ENCODE measurements at regions not wholly inside any gene's neighbourhood (a gene's known extent, or its start where the extent isn't known, plus 50 kb on each side); places are given as distances from the start of the nearest gene placed in this dataset.

DNA sequence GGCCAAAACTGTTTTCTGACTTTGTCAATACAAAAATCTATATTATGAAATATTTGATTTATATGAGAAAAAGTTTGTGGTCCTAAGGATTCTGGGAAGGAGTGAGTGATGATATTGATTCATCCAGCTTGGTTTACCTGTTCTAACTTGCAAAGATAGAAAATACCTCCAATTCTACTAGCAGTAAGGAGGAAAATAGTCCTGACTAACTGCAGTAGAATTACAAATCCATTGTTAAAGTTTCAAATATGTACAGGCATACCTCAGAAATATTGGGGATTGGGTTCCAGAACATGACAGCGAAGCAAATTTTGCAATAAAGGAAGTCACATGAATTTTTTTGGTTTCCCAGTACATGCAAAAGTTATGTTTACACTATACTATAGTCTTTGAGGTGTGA, 158.8 kb upstream of the CYRIA start:
- Histone ChIP-seq H3K79me2 (replicated peaks; ENCODE audit: insufficient read depth) (no peaks in the 10 kb centered on the region), H4K20me1 (replicated peaks; ENCODE audit: insufficient read depth) (no peaks in the 10 kb centered on the region), H3K4me2 (no peak overlapping the region), H3K27me3 (ENCODE audit: insufficient read depth) (no peaks in the 10 kb centered on the region), H3K4me1 (ENCODE audit: insufficient read depth) (peaks cover 17% of the 10 kb centered on the region; the same call in 1 of the 2 replicates), H3K27ac (ENCODE audit: low read depth) (no peak overlapping the region), H3K36me3 (ENCODE audit: insufficient read depth) (no peaks in the 10 kb centered on the region), H3F3A (replicated peaks; ENCODE audit: low read depth) (no peaks in the 10 kb centered on the region), H2AFZ (no peak overlapping the region), H3K9me2 (ENCODE audit: insufficient read depth) (no peaks in the 10 kb centered on the region), H3K4me3 (no peak overlapping the region)
- DNase-seq (ENCODE audit: low spot score) (no peak), ATAC-seq (no peak)
- no peaks in the 10 kb centered on the region for H3K27me3 Mint-ChIP-seq (ENCODE audit: insufficient read depth, low read depth, poor library complexity)
- H3K4me1 Mint-ChIP-seq = peaks cover 13% of the 10 kb centered on the region; the same call in 2 of the 3 replicates
- H3K4me3 Mint-ChIP-seq = no peak overlapping the region
- H3K27ac Mint-ChIP-seq = no peak overlapping the region
- H3K9me3 Mint-ChIP-seq = no peaks in the 10 kb centered on the region
- H3K36me3 Mint-ChIP-seq (ENCODE audit: low read depth) = no peaks in the 10 kb centered on the region
- no peak for TF ChIP-seq EZH2 (IDR thresholded peaks at IDR 0.05; ENCODE audit: low read depth, unreplicated experiment)
- no peak for TF ChIP-seq ZNF114 (CRISPR knock-in tag; IDR thresholded peaks at IDR 0.05)
- TF ChIP-seq, protein P1, sequence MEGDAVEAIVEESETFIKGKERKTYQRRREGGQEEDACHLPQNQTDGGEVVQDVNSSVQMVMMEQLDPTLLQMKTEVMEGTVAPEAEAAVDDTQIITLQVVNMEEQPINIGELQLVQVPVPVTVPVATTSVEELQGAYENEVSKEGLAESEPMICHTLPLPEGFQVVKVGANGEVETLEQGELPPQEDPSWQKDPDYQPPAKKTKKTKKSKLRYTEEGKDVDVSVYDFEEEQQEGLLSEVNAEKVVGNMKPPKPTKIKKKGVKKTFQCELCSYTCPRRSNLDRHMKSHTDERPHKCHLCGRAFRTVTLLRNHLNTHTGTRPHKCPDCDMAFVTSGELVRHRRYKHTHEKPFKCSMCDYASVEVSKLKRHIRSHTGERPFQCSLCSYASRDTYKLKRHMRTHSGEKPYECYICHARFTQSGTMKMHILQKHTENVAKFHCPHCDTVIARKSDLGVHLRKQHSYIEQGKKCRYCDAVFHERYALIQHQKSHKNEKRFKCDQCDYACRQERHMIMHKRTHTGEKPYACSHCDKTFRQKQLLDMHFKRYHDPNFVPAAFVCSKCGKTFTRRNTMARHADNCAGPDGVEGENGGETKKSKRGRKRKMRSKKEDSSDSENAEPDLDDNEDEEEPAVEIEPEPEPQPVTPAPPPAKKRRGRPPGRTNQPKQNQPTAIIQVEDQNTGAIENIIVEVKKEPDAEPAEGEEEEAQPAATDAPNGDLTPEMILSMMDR (conservative IDR thresholded peaks at IDR 0.05; ENCODE audit: low read depth in 2 of 2) = no peak
- TF ChIP-seq EZH2phosphoT487 (IDR thresholded peaks at IDR 0.05; ENCODE audit: unreplicated experiment) = no peak
- no peak for TF ChIP-seq STAT1 (IDR thresholded peaks at IDR 0.05; ENCODE audit: unreplicated experiment)
- no peak for TF ChIP-seq ZNF331 (CRISPR knock-in tag; IDR thresholded peaks at IDR 0.05; ENCODE audit: low read depth)
- TF ChIP-seq, protein P2, sequence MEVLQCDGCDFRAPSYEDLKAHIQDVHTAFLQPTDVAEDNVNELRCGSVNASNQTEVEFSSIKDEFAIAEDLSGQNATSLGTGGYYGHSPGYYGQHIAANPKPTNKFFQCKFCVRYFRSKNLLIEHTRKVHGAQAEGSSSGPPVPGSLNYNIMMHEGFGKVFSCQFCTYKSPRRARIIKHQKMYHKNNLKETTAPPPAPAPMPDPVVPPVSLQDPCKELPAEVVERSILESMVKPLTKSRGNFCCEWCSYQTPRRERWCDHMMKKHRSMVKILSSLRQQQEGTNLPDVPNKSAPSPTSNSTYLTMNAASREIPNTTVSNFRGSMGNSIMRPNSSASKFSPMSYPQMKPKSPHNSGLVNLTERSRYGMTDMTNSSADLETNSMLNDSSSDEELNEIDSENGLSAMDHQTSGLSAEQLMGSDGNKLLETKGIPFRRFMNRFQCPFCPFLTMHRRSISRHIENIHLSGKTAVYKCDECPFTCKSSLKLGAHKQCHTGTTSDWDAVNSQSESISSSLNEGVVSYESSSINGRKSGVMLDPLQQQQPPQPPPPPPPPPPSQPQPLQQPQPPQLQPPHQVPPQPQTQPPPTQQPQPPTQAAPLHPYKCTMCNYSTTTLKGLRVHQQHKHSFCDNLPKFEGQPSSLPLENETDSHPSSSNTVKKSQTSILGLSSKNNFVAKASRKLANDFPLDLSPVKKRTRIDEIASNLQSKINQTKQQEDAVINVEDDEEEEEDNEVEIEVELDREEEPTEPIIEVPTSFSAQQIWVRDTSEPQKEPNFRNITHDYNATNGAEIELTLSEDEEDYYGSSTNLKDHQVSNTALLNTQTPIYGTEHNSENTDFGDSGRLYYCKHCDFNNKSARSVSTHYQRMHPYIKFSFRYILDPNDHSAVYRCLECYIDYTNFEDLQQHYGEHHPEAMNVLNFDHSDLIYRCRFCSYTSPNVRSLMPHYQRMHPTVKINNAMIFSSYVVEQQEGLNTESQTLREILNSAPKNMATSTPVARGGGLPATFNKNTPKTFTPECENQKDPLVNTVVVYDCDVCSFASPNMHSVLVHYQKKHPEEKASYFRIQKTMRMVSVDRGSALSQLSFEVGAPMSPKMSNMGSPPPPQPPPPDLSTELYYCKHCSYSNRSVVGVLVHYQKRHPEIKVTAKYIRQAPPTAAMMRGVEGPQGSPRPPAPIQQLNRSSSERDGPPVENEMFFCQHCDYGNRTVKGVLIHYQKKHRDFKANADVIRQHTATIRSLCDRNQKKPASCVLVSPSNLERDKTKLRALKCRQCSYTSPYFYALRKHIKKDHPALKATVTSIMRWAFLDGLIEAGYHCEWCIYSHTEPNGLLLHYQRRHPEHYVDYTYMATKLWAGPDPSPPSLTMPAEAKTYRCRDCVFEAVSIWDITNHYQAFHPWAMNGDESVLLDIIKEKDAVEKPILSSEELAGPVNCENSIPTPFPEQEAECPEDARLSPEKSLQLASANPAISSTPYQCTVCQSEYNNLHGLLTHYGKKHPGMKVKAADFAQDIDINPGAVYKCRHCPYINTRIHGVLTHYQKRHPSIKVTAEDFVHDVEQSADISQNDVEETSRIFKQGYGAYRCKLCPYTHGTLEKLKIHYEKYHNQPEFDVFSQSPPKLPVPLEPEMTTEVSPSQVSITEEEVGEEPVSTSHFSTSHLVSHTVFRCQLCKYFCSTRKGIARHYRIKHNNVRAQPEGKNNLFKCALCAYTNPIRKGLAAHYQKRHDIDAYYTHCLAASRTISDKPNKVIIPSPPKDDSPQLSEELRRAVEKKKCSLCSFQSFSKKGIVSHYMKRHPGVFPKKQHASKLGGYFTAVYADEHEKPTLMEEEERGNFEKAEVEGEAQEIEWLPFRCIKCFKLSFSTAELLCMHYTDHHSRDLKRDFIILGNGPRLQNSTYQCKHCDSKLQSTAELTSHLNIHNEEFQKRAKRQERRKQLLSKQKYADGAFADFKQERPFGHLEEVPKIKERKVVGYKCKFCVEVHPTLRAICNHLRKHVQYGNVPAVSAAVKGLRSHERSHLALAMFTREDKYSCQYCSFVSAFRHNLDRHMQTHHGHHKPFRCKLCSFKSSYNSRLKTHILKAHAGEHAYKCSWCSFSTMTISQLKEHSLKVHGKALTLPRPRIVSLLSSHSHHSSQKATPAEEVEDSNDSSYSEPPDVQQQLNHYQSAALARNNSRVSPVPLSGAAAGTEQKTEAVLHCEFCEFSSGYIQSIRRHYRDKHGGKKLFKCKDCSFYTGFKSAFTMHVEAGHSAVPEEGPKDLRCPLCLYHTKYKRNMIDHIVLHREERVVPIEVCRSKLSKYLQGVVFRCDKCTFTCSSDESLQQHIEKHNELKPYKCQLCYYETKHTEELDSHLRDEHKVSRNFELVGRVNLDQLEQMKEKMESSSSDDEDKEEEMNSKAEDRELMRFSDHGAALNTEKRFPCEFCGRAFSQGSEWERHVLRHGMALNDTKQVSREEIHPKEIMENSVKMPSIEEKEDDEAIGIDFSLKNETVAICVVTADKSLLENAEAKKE (CRISPR knock-in tag; IDR thresholded peaks at IDR 0.05) = no peak
- no peak for TF ChIP-seq ETS1 (IDR thresholded peaks at IDR 0.05)
- no peak for TF ChIP-seq NANOG (IDR thresholded peaks at IDR 0.05; ENCODE audit: borderline replicate concordance)
- TF ChIP-seq CREB1 (CRISPR knock-in tag; IDR thresholded peaks at IDR 0.05; ENCODE audit: low read depth) = no peak
- TF ChIP-seq JUNB (IDR thresholded peaks at IDR 0.05; ENCODE audit: unreplicated experiment) = no peak

Data from GM23338 (cell line).